Muscle of arm (tissue), 1 donor: ENCODE measurements at regions not wholly inside any gene's neighbourhood (a gene's known extent, or its start where the extent isn't known, plus 50 kb on each side); places are given as distances from the start of the nearest gene placed in this dataset.

ENCODE experiments used
- DNase-seq: peaks from one replicate; pipeline ENCODE4 v3.0.0-alpha.2; 2013

- no peak for DNase-seq
These were observed 708.7 kb downstream of the VGLL3 start for GRCh38 chr3:86282106-86282787.

GRCh38 chr3:86269364-86270155 lies 721.4 kb downstream of the VGLL3 start:
- no peak for DNase-seq

- DNase-seq, result no peak
These were observed 732.9 kb downstream of the VGLL3 start for GRCh38 chr3:86257955-86258641.

- DNase-seq, result no peak
These were observed 736.5 kb downstream of the VGLL3 start for GRCh38 chr3:86254480-86254879.

- DNase-seq, result no peak
These were observed 739.2 kb downstream of the VGLL3 start for GRCh38 chr3:86251781-86252180.

GRCh38 chr3:86249833-86250232 lies 741.1 kb downstream of the VGLL3 start:
- DNase-seq, result no peak

- DNase-seq, result peak; percentile 14
These were observed 745.6 kb downstream of the VGLL3 start for GRCh38 chr3:86245360-86245759.

GRCh38 chr3:86244905-86245304 lies 746.0 kb downstream of the VGLL3 start:
- DNase-seq, result no peak

GRCh38 chr3:86239946-86240345 lies 751.0 kb downstream of the VGLL3 start:
- DNase-seq, result no peak

- DNase-seq, result no peak
These were observed 756.3 kb downstream of the VGLL3 start for GRCh38 chr3:86234506-86235254.

- DNase-seq, result no peak
These were observed 760.2 kb downstream of the VGLL3 start for GRCh38 chr3:86230762-86231161.

GRCh38 chr3:86229775-86230094 lies 761.2 kb downstream of the VGLL3 start:
- no peak for DNase-seq

- no peak for DNase-seq
These were observed 761.7 kb downstream of the VGLL3 start for GRCh38 chr3:86229086-86229774.

GRCh38 chr3:86228101-86228500 lies 762.8 kb downstream of the VGLL3 start:
- DNase-seq, result no peak

- DNase-seq, result no peak
These were observed 765.5 kb downstream of the VGLL3 start for GRCh38 chr3:86225461-86225860.

- DNase-seq, result no peak
These were observed 769.3 kb downstream of the VGLL3 start for GRCh38 chr3:86221601-86222000.

- peak; percentile 2 for DNase-seq
These were observed 782.2 kb downstream of the VGLL3 start for GRCh38 chr3:86208772-86209171.

- DNase-seq, result no peak
These were observed 808.3 kb downstream of the VGLL3 start for GRCh38 chr3:86182606-86183005.

GRCh38 chr3:86180696-86181095 lies 810.3 kb downstream of the VGLL3 start:
- DNase-seq, result no peak

- no peak for DNase-seq
These were observed 812.9 kb downstream of the VGLL3 start for GRCh38 chr3:86178095-86178494.

- DNase-seq, result no peak
These were observed 814.5 kb downstream of the VGLL3 start for GRCh38 chr3:86176445-86176784.
